Glomerular endothelial cell (primary cell): ENCODE measurements at regions not wholly inside any gene's neighbourhood (a gene's known extent, or its start where the extent isn't known, plus 50 kb on each side); places are given as distances from the start of the nearest gene placed in this dataset.
"Not testable (repeated sequence)": the region's sequence is repeated elsewhere in the genome, so short reads cannot be mapped to it uniquely, and the experiment has no call there.

Experiments used
- DNase-seq: peaks from one replicate; pipeline ENCODE4 v3.0.0-alpha.2; 2011; ENCODE audit warnings: low read depth, low spot score; ENCODE audit errors: extremely low read depth

DNA sequence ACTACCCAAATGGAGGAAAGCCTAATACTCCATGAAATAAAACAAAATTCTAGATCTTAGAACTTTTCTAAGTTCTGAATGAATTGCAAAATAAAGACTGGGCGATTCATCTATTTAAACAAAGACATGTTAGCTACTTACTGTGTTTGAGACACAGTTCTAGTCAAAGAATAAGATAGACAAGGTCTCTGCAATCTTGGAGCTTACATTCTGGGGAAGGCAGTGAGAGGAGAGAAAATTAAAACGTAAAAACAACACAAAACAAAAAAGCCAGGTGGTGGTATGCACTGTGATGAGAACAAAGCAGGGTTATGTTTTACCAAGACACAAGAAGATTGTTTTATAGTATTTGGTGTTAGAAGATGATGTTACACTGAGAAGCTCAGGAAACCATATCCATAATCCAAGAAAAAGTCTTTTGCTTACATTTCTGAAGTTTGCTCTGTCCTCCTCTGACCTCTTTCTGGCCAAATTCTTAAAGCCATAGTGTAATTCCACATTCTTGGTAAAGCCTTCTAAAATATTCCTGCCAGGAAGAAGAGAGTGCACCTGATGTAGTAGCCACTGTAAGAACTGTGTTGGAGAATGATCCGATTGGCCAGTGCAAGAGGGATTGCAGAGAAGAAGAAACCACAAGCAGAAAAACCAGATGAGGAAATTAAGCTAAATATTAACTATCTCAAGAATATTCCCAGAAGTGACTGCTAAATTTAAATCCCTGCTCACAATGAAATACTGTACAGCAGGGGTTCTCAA is 218.4 kb downstream of the PCSK1 start:
- DNase-seq, result no peak

DNA sequence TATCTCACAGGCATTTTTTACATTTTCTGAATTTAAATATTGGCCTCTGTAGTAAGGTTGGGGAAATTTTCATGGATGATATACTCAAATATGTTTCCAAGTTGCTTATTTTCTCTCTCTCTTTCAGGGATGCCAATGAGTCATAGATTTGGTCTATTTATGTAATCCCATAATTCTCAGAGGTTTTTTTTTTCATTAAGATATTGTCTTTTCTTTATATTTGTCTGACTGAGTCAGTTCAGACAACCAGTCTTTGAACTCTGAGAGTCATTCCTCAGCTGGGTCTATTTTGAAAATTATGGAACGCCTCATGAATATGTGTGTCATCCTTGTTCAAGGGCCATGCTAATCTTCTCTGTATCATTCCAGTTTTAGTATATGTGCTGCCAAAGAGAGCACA is 223.2 kb downstream of the PCSK1 start:
- DNase-seq, result no peak

DNA sequence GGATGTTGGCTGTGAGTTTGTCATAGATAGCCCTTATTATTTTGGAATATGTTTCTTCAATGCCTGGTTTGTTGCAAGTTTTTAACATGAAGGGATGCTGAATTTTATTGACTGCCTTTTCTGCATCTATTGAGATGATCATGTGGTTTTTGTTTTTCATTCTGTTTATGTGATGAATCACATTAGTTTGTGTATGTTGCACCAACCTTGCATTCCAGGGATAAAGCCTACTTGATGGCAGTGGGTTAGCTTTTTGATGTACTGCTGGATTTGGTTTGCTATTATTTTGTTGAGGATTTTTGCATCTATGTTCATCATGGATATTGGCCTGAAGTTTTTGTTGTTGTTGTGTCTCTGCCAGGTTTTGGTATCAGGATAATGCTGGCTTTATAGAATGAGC is 225.6 kb downstream of the PCSK1 start:
- no peak for DNase-seq

DNA sequence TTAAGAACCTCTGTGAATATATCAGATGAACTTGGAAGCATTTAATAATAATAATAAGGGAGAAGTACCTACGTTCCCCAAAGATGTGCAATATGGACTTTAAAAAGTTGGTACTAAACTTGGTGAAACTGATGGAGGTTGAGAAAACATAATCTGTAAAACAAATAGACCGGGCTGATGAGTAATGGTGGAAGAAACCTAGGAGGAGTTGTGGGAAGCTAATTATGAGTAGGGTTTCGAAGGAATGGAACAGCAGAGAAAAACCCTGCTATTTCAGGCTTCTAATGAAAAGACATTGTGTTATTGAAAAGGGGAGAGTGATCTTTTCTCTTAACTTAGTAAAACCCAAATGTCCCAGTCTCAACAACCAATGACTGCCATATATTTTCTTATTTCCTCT is 229.3 kb downstream of the PCSK1 start:
- DNase-seq, result no peak

DNA sequence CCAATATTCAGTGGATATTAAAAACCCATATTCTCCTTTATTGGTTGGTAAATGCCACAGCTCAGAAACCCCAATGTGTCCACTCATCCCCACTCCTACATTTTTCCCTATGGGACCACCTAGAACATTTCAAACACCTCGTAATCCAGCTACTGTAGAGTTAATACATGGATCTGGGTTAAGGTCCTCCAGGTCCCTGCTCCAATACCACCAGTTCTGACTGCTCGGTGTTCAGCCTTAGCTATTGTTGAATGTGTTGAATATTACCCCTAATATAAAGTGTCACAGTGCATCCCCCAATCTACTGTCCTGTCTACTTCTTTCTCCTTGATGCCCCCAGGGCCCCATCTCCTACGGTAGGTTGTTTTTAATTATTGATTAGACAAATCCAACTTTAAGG is 231.5 kb downstream of the PCSK1 start:
- DNase-seq, result no peak

DNA sequence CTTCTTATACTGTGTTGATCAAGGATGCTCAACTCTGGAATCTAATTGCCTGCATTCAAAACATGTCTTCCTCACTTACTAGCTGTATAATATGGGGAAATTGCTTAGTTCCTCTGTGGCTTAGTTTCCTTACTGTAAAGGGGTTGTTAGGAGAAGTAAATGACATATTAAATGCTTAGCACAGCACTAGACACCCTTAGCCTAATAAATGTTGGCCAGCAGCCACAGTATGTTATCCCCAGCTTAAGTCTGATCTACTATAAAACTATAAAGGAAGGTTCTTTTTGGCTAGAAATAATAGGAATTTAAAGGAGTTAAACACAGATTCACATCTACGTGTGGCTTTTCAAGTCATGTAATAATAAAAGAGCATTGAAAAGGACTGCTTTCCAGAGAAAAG is 232.4 kb downstream of the PCSK1 start:
- no peak for DNase-seq

GRCh38 chr5:96199713-96200183 is 233.3 kb downstream of the PCSK1 start:
- no peak for DNase-seq

DNA sequence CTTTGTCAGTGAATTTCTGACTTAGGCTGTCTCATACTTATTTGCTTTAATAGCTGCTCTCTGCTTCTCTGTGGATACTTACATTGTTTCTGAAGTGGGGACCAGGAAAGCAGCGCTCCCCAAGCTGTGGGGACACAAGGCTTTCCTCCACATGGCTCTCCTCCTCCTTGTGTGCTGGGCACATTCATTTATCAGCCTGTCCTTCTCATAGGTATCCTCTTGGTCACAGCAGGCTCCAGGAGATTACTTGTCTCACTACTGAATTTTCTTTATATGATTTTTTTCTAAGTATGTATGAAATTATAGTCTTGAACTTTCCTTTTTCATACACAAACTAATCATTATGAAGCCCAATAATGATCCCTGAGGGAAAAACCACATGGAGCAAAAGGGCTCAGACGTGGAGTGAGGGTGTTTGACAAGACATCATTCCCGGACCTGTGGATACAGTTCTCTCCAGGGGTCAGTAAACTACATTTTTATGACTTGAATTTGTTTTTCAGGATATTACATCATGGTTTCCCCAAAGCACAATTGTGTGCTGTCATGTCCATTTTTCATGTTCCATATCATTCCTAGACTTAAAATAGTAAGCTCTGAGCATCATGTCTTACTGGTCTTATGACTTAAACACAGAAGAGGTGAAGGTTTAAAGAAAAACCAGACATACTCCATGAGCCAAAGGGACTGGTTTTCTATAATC is 234.5 kb downstream of the PCSK1 start:
- peak; percentile 77 for DNase-seq

- DNase-seq, result not testable (repeated sequence)
Measured at GRCh38 chr5:96197767-96198166, 235.3 kb downstream of the PCSK1 start.

GRCh38 chr5:96197347-96197746 is 235.7 kb upstream of the ELL2 start:
- no peak for DNase-seq

DNA sequence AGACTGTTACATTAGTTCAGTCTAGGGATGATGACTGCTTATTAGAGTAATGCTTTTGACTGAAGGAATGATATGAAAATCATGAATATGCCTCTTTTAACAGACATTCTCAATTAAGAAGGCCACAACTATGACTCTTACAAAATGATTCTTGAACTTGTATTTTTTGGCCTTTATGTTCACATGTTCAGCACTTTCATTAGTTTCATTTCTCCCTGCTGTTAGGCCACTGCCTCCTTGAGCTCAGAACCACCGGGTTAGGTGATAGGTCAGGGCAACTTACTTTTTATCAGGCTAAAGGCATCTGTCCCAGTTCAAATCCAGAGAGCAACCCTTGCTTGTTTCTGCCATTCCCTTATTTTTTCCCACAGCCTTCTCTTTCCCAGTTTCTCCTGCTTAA is 235.2 kb upstream of the ELL2 start:
- no peak for DNase-seq

DNA sequence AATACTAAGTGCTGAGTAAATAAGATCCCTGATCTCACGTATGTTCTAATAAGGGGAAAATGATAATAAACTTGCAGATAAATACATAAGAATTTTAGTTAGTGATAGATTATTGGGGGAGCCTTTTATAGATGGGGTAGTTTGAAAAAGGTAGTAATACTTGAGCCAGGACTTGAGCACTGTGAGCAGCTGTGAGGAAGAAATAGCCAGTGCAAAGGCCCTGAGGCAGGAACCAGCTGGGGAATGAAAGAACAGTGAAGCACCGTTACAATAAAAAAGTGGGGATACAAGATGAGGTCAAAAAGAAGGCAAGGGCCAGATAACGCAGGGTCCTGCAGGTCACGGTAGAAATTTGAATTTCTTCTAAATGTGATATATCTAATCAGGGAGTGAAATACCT is 234.8 kb upstream of the ELL2 start:
- DNase-seq, result no peak

GRCh38 chr5:96195123-96195522 is 233.5 kb upstream of the ELL2 start:
- no peak for DNase-seq

GRCh38 chr5:96194593-96194992 is 232.9 kb upstream of the ELL2 start:
- DNase-seq, result no peak

DNA sequence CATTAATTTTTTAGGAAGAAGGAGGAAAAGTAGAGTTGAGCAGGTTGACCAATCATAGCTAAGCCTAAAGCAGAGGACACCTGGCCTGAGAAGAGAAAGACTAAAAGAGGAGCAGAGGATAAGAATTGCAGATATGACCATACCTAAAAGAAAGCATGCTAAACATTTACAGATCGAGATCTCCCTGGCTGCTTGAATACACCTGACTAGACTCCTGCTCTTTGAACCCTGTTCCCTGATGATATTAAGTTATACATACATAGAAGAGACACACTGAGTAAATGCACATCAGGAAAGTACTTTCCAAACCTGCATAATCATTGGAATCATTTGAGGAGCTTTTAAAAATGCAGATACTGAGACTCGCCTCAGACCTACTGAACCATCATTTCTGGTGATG is 232.3 kb upstream of the ELL2 start:
- DNase-seq, result no peak

DNA sequence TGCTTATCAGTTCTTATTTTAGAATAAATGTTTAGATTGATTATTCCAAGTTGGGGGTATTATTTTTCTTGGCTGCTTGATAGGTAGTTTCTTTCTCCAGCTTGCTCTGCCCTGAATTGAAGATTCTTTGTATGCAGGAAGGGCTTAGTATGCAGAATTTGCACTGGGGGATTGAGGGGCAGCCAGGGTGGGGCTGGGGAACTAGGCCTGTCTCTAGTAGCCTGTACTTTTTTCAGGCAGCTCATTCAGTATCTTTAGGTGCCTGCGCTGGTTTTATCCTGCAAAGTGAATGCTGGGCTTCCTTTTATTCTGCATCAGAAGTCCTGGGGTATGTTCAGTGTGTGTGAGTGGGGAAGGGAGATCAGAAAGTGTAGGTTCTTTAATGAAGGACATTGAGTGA is 228.3 kb upstream of the ELL2 start:
- no peak for DNase-seq

DNA sequence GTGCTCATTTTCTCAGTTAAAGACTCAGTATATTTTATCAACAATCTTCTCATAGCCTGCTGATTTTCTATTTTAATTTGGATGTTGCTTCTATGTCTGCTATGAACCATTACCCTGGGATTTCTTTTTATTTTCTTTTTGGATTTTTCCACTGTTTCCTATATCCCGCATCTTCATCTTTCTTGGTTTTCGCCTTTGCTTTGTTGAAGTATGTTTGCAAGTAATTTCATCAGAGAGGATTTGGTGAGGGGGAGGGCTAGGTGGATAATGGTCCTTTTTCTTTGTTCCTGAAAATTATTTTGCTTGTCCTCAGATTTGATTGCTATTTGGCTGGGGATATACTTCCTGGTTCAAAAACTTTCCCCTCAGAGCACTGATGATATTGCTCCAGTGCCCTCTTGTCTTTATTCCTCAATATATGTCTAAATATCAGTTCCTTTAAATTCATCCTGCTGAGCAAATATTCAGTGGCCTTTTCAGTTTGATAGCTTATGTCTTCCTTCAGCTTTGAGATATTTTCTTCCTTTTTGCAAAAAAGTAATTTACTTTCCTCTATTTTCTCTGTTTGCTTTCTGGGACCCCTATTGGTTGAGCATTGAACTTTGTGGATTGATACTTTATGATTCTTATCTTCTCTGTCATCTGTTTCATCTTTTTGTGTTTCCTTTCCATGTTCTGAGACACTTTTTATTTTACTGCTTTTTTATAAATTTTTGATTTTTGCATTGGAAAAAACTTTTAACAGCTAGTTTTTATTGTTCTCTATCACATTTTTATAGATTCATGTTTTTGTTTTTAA is 227.6 kb upstream of the ELL2 start:
- DNase-seq, result no peak

GRCh38 chr5:96187309-96188027 is 225.8 kb upstream of the ELL2 start:
- DNase-seq, result no peak

DNA sequence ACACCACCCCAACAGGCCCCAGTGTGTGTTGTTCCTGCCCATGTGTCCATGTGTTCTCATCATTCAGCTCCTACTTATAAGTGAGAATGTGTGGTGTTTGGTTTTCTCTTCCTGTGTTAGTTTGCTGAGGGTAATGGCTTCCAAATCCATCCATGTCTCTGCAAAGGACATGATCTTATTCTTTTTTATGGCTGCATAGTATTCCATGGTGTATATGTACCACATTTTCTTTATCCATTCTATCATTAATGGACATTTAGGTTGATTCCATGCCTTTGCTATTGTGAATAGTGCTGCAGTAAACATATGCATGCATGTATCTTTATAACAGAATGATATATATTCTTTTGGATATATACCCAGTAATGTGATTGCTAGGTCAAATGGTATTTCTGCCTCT is 222.9 kb upstream of the ELL2 start:
- not testable (repeated sequence) for DNase-seq

GRCh38 chr5:96180684-96181435 is 219.2 kb upstream of the ELL2 start:
- no peak for DNase-seq
